Amniotic stem cell (primary cell): ENCODE measurements at regions not wholly inside any gene's neighbourhood (a gene's known extent, or its start where the extent isn't known, plus 50 kb on each side); places are given as distances from the start of the nearest gene placed in this dataset.
"Not testable (repeated sequence)": the region's sequence is repeated elsewhere in the genome, so short reads cannot be mapped to it uniquely, and the experiment has no call there.

Experiments used
- DNase-seq: peaks from one replicate; lab custom pipeline; 2025; lab: John Stamatoyannopoulos, UW

DNA sequence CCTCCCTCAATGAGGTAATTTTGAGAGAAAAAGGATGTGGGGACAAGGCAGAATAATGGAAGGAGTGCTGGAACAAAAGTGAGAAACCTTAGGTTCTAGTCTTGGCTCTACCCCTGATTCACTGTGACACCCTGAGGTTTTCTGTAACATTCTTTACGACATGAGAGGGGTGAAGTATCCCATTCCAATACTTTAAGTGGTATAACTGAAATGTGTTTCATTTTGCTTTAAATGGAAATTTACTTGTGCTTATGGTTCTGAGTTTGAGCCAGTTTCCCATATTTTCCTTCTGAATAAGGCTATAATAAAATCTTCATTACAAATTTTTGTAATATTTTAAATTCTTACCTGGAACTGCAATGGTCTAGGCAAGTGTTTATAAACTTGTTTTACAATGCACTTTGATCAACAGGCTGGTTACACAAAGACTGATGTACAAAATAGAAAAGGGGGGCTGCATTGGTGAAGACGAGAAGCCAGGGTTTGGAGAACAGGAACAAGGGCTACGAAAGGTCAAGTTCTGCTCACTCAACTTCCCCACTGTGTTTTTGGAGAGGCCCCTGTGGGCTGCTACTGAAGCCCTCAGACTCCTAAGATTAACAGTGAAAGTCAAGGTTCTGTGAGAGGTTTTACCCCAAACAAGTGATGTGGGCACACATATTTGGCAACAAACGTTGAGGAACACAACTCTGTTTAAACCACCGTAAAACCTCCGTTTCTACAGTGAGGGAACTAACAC, 171.9 kb upstream of the ELL2 start:
- no peak for DNase-seq

DNA sequence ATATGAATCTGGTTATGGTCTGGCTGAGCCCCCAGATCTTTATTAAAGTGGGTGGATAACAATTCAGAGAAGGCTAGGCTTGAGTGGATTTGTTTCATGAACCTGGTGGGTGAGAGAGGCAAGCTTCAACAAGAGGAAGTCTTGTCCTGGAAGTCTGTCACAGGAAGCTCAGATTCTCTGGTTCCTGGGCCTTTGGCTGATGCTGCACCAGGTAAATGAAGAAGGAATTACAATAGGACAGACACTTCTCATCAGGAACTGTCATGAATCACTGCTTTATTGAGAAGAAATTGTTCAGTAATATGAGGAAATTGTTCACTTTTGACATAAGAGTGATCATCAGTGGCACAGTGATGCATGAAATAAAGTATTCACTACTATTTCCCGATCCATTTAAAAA, 167.6 kb upstream of the ELL2 start:
- no peak for DNase-seq

DNA sequence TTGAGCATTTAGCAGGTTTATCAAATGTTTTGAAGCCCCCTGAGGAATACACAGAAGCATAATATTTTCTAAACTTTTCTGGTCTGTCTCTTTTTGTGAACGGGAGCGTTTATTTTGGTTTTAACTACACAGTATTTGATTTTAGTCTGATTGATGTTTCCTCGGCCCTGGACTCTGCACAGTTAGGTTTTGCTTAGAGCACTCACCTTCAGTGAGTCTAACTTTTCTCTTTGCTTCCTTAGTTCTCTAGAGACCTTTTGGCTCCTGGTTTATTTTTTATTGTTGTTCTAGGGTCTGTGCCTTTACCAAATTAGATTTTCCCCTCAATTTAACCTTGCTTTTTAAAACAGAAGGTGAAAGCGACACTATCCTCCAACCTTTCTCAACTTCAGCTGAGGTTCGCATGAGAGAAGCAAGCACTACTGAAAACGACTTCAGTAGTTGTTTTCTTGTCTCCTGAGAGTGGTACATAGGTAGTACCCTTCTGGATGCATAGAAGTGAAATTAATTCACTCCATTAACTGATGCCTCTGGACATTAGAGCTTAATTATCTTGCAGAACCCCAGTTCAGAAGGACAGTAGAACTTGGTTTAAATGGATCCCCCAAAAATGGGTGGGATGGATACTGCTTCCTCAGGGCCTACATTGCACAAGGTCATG, 166.7 kb upstream of the ELL2 start:
- no peak for DNase-seq

GRCh38 chr5:96127538-96127937, 165.9 kb upstream of the ELL2 start:
- no peak for DNase-seq

DNA sequence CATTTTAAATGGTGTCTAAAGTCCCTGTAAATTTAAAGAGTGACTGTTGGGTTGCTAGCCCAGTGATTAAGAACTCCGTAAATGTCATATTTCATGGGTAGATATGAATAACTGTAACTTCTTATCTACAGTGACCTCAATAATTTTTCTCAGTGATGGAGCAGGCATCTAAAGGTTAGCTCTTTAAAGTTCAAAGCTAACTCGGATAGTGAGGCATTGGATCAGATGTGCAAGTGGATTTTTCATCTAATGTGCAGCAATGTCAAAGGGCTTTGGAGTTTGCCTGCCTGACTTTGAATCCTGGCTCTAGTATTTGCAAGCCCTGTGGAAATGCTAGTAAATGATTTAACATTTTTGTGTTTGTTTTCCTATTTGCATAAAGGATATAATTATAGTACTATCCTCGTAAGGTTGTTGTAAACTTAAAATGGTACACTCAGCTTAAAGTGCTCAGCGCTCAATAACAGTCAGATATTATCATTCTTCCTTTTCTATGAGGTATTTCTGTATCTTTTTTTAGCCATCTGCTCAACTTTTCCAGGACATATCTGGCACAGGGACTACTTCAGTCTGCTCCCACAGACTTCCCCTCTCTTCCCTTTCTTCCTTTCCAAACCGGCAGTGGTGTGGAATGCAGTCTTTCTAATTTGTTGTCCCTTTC, 163.7 kb upstream of the ELL2 start:
- no peak for DNase-seq

GRCh38 chr5:96124589-96124988, 162.9 kb upstream of the ELL2 start:
- no peak for DNase-seq

- no peak for DNase-seq
Observed at GRCh38 chr5:96123418-96123817, 161.8 kb upstream of the ELL2 start.

- DNase-seq = no peak
Observed at GRCh38 chr5:96121364-96121763, 159.7 kb upstream of the ELL2 start.

- no peak for DNase-seq
Observed at GRCh38 chr5:96120120-96120519, 158.5 kb upstream of the ELL2 start.

DNA sequence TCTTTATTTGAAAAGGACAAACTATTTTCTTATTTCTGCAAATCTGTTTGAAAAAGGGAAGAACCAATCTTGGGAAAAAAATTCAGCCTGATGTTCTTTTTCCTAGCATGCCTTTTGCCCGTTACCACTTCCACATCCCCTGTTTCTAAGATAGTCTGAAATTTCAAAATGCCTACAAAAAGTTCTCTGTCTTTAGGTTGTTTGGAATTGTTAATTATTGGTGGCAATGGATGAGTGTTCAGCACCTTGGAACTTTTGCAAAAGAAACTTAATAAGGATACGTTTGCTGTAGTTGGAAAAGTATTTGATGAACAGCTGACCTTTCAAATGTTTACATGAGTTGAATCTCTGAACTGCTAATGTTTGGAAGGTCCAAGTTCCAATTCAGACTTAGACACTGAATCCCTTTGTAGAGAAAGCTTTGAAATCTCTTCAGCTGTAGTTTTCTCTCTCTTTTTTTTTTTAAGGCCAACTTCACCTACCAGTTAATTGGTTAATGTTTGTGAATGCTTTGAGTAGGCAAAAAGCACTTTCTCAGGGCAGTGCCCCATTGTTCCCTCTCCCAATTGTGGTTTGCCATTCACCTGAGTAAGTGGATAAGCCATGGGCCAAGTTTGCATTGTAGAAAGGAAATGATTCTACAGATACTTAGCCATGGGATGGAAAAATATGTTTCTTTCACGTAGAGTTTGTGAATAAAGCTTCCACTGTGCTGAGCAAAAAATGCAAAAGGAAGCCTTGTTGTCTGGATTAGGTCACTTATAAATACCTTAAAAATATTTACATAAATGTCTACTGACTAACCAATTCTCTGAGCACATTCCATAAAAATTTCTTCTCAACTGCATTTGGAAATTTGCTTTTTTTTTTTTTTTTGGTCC, 156.4 kb upstream of the ELL2 start:
- DNase-seq = no peak

GRCh38 chr5:96115147-96115807, 153.6 kb upstream of the ELL2 start:
- DNase-seq = no peak

- no peak for DNase-seq
Observed at GRCh38 chr5:96114736-96115135, 153.1 kb upstream of the ELL2 start.

DNA sequence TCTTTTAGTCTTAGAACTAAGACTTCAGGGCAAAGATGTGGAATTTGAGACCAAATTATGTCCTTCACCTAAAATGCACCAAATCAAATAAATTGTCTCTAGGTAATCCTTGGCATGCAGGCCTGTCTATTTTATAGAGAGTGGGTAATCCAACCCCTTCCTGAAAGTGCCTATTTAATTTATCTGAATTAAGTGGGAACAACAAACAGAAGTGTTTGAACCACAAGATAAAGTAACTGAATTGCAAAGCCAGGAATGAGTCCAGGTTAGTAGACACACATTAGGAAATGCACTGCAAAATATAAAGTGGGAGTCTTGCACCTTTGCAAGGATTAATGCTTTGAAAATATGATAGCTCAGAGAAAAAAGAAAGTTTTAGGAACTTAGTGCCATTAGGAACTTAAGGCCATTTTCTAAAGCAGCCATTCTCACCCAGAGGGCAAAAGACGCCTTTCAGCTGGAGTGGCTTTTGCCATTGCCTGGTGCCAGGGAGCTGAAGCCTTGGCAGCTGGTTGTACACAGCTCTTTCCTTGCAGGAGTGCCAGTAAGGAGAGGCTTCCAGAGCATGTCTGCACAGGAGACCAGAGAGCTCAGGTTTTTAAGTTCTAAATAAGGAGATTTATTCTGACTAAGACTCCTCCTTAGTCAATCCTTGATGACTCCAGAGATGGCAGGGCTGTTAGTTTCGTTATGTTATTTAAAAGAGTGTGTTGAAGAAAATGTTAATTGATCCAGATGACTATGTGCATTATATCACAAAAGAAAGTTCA, 151.7 kb upstream of the ELL2 start:
- no peak for DNase-seq

DNA sequence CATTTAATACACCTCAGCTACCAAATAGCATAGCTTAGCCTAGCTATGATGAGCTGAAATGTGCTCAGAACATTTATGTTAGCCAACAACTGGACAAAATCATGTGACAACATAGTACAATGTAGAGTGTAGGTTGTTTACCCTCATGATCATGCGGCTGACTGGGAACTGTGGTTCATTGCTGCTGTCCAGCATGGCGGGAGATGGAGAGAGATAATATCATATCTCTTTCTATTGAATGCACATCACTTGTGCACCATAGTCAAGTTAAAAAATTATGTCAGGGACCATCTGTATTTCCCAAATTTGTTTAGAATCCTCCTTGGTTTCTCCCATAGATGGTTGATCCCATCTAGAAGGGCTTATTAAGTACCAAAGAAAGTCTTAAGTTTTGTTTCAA, 151.1 kb upstream of the ELL2 start:
- DNase-seq = no peak

- DNase-seq = no peak
Observed at GRCh38 chr5:96112123-96112670, 150.5 kb upstream of the ELL2 start.

- no peak for DNase-seq
Observed at GRCh38 chr5:96111080-96111756, 149.6 kb upstream of the ELL2 start.

DNA sequence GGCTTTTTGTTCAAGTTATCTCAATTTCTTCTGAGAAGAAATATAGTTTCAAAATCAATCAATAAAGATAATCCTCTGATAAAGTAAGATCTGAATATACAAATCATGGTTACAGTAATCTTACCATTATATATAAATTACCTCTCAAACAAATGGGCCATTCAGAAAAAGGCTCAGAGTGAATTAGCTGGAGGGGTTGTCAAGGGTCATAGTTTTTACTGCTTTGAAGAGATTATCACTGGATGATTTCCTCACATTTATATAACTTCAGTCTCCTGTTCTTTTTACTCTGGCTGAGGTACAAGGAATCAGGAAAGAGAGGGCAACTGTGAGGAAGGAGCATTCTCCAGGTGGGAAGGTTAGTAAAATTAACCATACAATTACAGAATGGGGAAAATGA, 148.6 kb upstream of the ELL2 start:
- no peak for DNase-seq

GRCh38 chr5:96108629-96109028, 147.0 kb upstream of the ELL2 start:
- DNase-seq = not testable (repeated sequence)

DNA sequence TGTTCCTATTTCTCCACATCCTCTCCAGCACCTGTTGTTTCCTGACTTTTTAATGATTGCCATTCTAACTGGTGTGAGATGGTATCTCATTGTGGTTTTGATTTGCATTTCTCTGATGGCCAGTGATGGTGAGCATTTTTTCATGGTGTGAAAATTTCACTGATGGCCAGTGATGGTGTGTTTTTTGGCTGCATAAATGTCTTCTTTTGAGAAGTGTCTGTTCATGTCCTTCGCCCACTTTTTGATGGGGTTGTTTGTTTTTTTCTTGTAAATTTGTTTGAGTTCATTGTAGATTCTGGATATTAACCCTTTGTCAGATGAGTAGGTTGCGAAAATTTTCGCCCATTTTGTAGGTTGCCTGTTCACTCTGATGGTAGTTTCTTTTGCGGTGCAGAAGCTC, 142.2 kb upstream of the ELL2 start:
- DNase-seq = not testable (repeated sequence)
